Fibroblast of lung (primary cell): ENCODE measurements at regions not wholly inside any gene's neighbourhood (a gene's known extent, or its start where the extent isn't known, plus 50 kb on each side); places are given as distances from the start of the nearest gene placed in this dataset.

Experiments used
- DNase-seq, 2 donors: peaks; one replicate each; pipeline versions ENCODE4 v3.0.0 to v3.0.0-alpha.2; 2010; ENCODE audit warnings: low read depth in 2 of 2
- H2AFZ ChIP-seq: 2 replicates; pipeline ENCODE4 v1.5.1; 2012; ENCODE audit warnings: low read length, control low read depth, inconsistent platforms
- H3K27ac ChIP-seq: 2 replicates; pipeline ENCODE4 v1.5.1; 2011; ENCODE audit warnings: low read length, control low read depth; ENCODE audit not compliant: insufficient read depth
- H3K27me3 ChIP-seq: 2 replicates; pipeline ENCODE4 v1.5.1; 2011; ENCODE audit warnings: mild to moderate bottlenecking, low read length; ENCODE audit not compliant: control insufficient read depth, insufficient read depth
- H3K36me3 ChIP-seq: 2 replicates; pipeline ENCODE4 v1.5.1; 2011; ENCODE audit warnings: low read length; ENCODE audit not compliant: control insufficient read depth, insufficient read depth
- H3K4me1 ChIP-seq: 2 replicates; pipeline ENCODE4 v1.5.1; 2011; ENCODE audit warnings: low read length; ENCODE audit not compliant: control insufficient read depth, insufficient read depth; ENCODE audit errors: extremely low read depth
- H3K4me2 ChIP-seq: 2 replicates; pipeline ENCODE4 v1.5.1; 2011; ENCODE audit warnings: low read length, control low read depth; ENCODE audit not compliant: insufficient read depth; ENCODE audit errors: extremely low read depth
- H3K4me3 ChIP-seq, 4 experiments: fragments of 200-600 bp in 1 of 4; sonication (generic) in 1 of 4; replicated peaks in 1 of 4; 2 replicates each; pipeline ENCODE4 v1.5.1; 2011 to 2016; ENCODE audit warnings: low read length in 4 of 4, low read depth in 3 of 4, mild to moderate bottlenecking in 3 of 4, control low read depth in 2 of 4, inconsistent platforms in 1 of 4, mixed read lengths in 1 of 4; ENCODE audit not compliant: insufficient read depth in 1 of 4; ENCODE audit errors: control extremely low read depth in 1 of 4
- H3K79me2 ChIP-seq: 2 replicates; pipeline ENCODE4 v1.5.1; 2012; ENCODE audit warnings: mild to moderate bottlenecking, low read length, inconsistent platforms; ENCODE audit not compliant: control insufficient read depth, insufficient read depth
- H3K9ac ChIP-seq: 2 replicates; pipeline ENCODE4 v1.5.1; 2011; ENCODE audit warnings: mild to moderate bottlenecking, low read length, control low read depth; ENCODE audit not compliant: insufficient read depth
- H3K9me3 ChIP-seq: 2 replicates; pipeline ENCODE4 v1.5.1; 2012; ENCODE audit warnings: low read depth, low read length; ENCODE audit not compliant: control insufficient read depth, insufficient read depth
- H4K20me1 ChIP-seq: 2 replicates; pipeline ENCODE4 v1.5.1; 2011; ENCODE audit warnings: low read length; ENCODE audit not compliant: control insufficient read depth, insufficient read depth; ENCODE audit errors: extremely low read depth
- CTCF ChIP-seq, 2 donors: IDR thresholded peaks in 1 of 2; conservative IDR thresholded peaks in 1 of 2; 1 replicate in 1 of 2; 2 replicates in 1 of 2; pipeline ENCODE4 v1.5.1; 2011 to 2012; ENCODE audit warnings: low read length in 2 of 2, control low read depth in 1 of 2, inconsistent platforms in 1 of 2, low read depth in 1 of 2, mild to moderate bottlenecking in 1 of 2
- EZH2 ChIP-seq: IDR thresholded peaks from 2 replicates; pipeline ENCODE4 v1.5.1; 2012; ENCODE audit warnings: low read length, control low read depth, mild to moderate bottlenecking; ENCODE audit errors: missing control alignments

DNA sequence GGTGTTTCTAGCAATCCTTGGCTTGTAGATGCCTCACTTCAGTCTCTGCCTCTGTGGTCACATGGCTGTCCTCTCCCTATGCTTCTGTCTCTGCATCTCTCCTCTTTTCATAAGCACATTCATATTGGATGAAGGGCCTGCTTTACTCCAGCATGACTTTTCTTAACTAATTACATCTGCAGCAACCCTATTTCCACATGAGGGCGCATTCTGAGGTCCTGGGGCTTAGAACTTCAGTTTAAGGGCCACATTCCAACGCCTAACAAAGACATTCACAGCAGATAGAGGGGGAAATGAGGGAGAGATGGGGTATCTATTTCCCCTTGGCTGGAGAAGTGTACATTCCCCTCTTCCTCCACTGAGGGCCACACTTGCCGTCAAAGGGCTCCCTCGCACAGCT lies 489.1 kb upstream of the SALL1 start:
- Histone ChIP-seq H4K20me1 (no peaks in the 10 kb centered on the region), H3K4me1 (no peaks in the 10 kb centered on the region), H3K79me2 (no peaks in the 10 kb centered on the region), H3K4me3 (no peak overlapping the region), H3K36me3 (no peaks in the 10 kb centered on the region), H3K27ac (no peak overlapping the region), H3K4me2 (no peak overlapping the region), H3K9ac (no peak overlapping the region), H3K27me3 (no peaks in the 10 kb centered on the region), H2AFZ (no peak overlapping the region), H3K9me3 (no peaks in the 10 kb centered on the region)
- DNase-seq, result no peak
- no peak for TF ChIP-seq CTCF (conservative IDR thresholded peaks at IDR 0.05 in 1 of 2, IDR thresholded peaks at IDR 0.05 in 1 of 2; ENCODE audit: low read depth in 1 of 2, low read length in 2 of 2)
- TF ChIP-seq EZH2, result no peak

DNA sequence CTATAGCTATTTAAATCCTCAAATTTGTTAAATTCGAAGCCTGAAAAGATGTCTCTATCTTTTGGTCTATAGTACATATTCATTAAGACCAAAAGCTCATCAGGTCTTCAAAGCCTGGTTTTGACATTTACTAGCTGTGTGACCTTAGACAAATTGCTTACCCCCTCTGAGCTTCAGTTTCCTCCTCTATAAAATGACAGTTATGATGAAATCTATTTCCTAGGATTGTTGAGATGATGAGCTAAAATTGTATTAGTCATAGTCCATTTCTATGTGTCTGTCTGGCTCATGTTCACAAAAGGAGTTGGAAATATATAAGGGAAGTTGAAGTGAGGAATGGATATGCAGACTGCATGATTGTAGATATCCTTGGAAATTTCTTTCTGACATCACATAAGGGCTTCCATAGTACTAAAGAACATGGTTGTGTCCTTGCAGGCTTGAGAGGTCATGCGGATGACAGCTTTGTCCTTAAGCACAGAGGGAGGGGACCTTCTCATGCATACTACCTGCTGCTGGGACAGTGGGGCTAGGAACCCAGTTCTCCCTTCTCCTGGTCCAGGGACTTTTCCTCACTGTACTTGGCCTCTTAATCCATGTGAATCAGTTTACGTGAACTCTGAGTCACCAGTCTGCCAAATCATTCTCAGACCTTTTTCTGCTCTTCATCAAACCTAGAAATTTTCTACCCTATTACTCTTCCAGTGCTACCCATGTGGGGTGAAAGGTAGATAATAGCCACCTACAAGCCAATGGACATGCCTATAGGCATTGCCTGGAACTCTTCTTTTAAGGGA lies 487.5 kb upstream of the SALL1 start:
- no peak overlapping the region for H3K27ac ChIP-seq
- H3K4me2 ChIP-seq, result no peak overlapping the region
- no peaks in the 10 kb centered on the region for H3K36me3 ChIP-seq
- H3K79me2 ChIP-seq, result no peaks in the 10 kb centered on the region
- H3K4me3 ChIP-seq, result no peak overlapping the region
- H3K27me3 ChIP-seq, result no peaks in the 10 kb centered on the region
- TF ChIP-seq EZH2 (no peak), CTCF (conservative IDR thresholded peaks at IDR 0.05 in 1 of 2, IDR thresholded peaks at IDR 0.05 in 1 of 2; ENCODE audit: low read depth in 1 of 2, low read length in 2 of 2) (no peak)
- H3K9me3 ChIP-seq, result no peaks in the 10 kb centered on the region
- no peak overlapping the region for H2AFZ ChIP-seq
- no peaks in the 10 kb centered on the region for H3K4me1 ChIP-seq
- no peak overlapping the region for H3K9ac ChIP-seq
- peak in 1 of 2 donors; percentile 22 for DNase-seq
- no peaks in the 10 kb centered on the region for H4K20me1 ChIP-seq

- Histone ChIP-seq H3K79me2 (no peaks in the 10 kb centered on the region), H3K4me3 (peak overlapping the region in 1 of 4 experiments; percentile 31), H3K9me3 (no peaks in the 10 kb centered on the region), H2AFZ (no peak overlapping the region), H3K36me3 (no peaks in the 10 kb centered on the region), H3K4me1 (no peaks in the 10 kb centered on the region), H4K20me1 (no peaks in the 10 kb centered on the region), H3K27ac (no peak overlapping the region), H3K4me2 (no peak overlapping the region), H3K9ac (no peak overlapping the region), H3K27me3 (no peaks in the 10 kb centered on the region)
- DNase-seq, result peak in 1 of 2 donors; percentile 51
- TF ChIP-seq EZH2, result no peak
Measured at GRCh38 chr16:51637770-51638094, 486.7 kb upstream of the SALL1 start.
